Sigmoid colon (tissue), 4 donors: ENCODE measurements at regions not wholly inside any gene's neighbourhood (a gene's known extent, or its start where the extent isn't known, plus 50 kb on each side); places are given as distances from the start of the nearest gene placed in this dataset.

Experiments used
- POLR2A ChIP-seq, 2 donors: fragments of 450-650 bp; IDR thresholded peaks; one replicate each; pipeline ENCODE4 v1.6.1; 2016; ENCODE audit warnings: antibody characterized with exemption in 2 of 2, mild to moderate bottlenecking in 2 of 2, moderate library complexity in 2 of 2
- POLR2AphosphoS5 ChIP-seq, 4 donors: sonication (generic); formaldehyde crosslinking; IDR thresholded peaks; one replicate each; pipeline ENCODE4 v1.6.1; 2017; ENCODE audit warnings: antibody characterized with exemption in 4 of 4
- TF ChIP-seq, protein P1 (sequence below), 4 experiments: fragments of 450-650 bp in 3 of 4; fragments of 200-600 bp in 1 of 4; IDR thresholded peaks; one replicate each; pipeline ENCODE4 v1.5.1; 2016 to 2019; ENCODE audit warnings: antibody characterized with exemption in 4 of 4, mild to moderate bottlenecking in 3 of 4, moderate library complexity in 2 of 4

GRCh38 chr5:24281818-24282217, 363.0 kb downstream of the CDH10 start:
- TF ChIP-seq, protein P1, sequence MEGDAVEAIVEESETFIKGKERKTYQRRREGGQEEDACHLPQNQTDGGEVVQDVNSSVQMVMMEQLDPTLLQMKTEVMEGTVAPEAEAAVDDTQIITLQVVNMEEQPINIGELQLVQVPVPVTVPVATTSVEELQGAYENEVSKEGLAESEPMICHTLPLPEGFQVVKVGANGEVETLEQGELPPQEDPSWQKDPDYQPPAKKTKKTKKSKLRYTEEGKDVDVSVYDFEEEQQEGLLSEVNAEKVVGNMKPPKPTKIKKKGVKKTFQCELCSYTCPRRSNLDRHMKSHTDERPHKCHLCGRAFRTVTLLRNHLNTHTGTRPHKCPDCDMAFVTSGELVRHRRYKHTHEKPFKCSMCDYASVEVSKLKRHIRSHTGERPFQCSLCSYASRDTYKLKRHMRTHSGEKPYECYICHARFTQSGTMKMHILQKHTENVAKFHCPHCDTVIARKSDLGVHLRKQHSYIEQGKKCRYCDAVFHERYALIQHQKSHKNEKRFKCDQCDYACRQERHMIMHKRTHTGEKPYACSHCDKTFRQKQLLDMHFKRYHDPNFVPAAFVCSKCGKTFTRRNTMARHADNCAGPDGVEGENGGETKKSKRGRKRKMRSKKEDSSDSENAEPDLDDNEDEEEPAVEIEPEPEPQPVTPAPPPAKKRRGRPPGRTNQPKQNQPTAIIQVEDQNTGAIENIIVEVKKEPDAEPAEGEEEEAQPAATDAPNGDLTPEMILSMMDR (IDR thresholded peaks at IDR 0.05), result no peak
- TF ChIP-seq POLR2A (IDR thresholded peaks at IDR 0.05) (no peak), POLR2AphosphoS5 (IDR thresholded peaks at IDR 0.05) (no peak)
